ENCODE measurements at regions not wholly inside any gene's neighbourhood (a gene's known extent, or its start where the extent isn't known, plus 50 kb on each side); places are given as distances from the start of the nearest gene placed in this dataset.

- no peak for TF ChIP-seq CTCF (IDR thresholded peaks at IDR 0.05)
- TF ChIP-seq POLR2A (IDR thresholded peaks at IDR 0.05) = no peak
Measured at GRCh38 chr11:29713831-29714320, 303.0 kb downstream of the KCNA4 start.
